ENCODE measurements at regions not wholly inside any gene's neighbourhood (a gene's known extent, or its start where the extent isn't known, plus 50 kb on each side); places are given as distances from the start of the nearest gene placed in this dataset.

DNA sequence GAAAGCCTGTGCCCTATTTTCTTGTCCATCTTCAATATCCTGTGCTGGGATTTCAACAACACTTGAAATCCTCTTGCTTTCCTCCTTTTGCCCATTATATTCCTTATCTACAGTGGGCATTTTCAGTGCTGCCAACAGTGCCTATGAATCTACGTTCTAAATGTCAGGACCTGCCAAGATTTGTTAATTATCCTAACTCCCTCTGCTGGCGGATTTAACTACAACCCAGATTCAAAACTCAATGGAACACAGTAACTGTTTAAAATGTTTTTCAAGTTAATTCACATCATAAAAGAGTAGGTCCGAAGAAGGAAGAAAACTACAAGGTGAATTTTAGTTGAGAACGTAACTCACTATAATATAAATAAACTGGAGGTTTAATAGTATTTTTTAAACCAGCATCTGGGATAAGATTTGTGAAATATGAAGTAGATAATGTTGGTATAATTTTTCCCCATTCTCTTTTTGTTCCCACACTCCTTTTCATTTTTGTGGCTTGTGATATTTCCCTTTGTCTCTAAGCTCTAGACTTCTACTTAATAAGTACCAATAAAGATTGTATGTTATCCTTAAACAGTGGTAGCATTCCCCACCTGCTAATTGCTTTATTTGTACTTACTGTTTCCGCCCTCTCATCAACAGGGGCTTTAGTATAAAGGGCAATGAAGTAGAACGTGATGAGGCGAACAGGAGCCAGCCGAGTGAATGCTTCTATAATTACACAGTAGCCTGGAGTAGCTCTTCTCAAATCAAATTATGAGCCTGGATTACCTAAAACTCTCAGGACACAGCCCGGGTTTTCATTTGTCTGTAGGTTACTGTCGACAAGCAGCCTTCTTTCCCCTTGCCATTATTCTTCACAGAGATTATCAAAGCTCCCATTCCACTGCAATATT lies 302.5 kb upstream of the ATP11B start:
- Histone ChIP-seq H3K27me3 (replicated peaks) (no peaks in the 10 kb centered on the region), H3K4me3 (ENCODE audit: low read depth, low read length) (no peak overlapping the region), H3K36me3 (replicated peaks) (no peaks in the 10 kb centered on the region), H3K27ac (no peak overlapping the region)
- DNase-seq = no peak
- in situ Hi-C loops (cut with HindIII; ENCODE audit: low pct_ligation_motif_present, low sequenced_read_pairs) = no loop called here
- TF ChIP-seq, protein P1, sequence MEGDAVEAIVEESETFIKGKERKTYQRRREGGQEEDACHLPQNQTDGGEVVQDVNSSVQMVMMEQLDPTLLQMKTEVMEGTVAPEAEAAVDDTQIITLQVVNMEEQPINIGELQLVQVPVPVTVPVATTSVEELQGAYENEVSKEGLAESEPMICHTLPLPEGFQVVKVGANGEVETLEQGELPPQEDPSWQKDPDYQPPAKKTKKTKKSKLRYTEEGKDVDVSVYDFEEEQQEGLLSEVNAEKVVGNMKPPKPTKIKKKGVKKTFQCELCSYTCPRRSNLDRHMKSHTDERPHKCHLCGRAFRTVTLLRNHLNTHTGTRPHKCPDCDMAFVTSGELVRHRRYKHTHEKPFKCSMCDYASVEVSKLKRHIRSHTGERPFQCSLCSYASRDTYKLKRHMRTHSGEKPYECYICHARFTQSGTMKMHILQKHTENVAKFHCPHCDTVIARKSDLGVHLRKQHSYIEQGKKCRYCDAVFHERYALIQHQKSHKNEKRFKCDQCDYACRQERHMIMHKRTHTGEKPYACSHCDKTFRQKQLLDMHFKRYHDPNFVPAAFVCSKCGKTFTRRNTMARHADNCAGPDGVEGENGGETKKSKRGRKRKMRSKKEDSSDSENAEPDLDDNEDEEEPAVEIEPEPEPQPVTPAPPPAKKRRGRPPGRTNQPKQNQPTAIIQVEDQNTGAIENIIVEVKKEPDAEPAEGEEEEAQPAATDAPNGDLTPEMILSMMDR (IDR thresholded peaks at IDR 0.05; ENCODE audit: low read depth, low read length, missing control alignments) = peak; percentile 44

- H3K4me3 ChIP-seq (ENCODE audit: low read depth, low read length) = no peak overlapping the region
- TF ChIP-seq, protein P1 (IDR thresholded peaks at IDR 0.05; ENCODE audit: low read depth, low read length, missing control alignments) = no peak
- in situ Hi-C loops (cut with HindIII; ENCODE audit: low pct_ligation_motif_present, low sequenced_read_pairs) = no loop called here
- no peaks in the 10 kb centered on the region for H3K27me3 ChIP-seq (replicated peaks)
- DNase-seq = no peak
- no peaks in the 10 kb centered on the region for H3K36me3 ChIP-seq (replicated peaks)
- H3K27ac ChIP-seq = no peak overlapping the region
These were observed 301.7 kb upstream of the ATP11B start for GRCh38 chr3:182491577-182491976.

DNA sequence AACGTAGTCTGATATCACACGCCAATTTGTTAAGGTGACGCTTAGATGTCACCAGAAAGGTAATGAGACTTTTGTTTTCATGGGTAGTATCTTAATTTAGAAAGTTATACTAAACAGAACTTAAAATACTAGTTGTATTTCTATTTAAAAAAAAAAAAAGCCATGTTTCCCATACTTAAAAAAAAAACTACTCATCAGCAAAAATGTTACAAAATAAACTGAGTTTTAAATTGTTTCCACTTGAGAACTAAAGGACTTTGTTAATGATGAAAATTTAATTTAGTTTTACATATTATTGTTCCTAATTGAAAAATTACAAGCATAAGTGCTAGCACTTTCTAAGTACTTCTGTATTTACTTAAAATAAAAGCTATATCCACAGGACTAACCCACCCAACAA lies 300.8 kb upstream of the ATP11B start:
- Histone ChIP-seq H3K27ac (no peak overlapping the region), H3K27me3 (replicated peaks) (no peaks in the 10 kb centered on the region), H3K36me3 (replicated peaks) (no peaks in the 10 kb centered on the region), H3K4me3 (ENCODE audit: low read depth, low read length) (no peak overlapping the region)
- in situ Hi-C loops (cut with HindIII; ENCODE audit: low pct_ligation_motif_present, low sequenced_read_pairs) = no loop called here
- TF ChIP-seq, protein P1 (IDR thresholded peaks at IDR 0.05; ENCODE audit: low read depth, low read length, missing control alignments) = no peak
- DNase-seq = no peak

- Histone ChIP-seq H3K36me3 (replicated peaks) (no peaks in the 10 kb centered on the region), H3K4me3 (ENCODE audit: low read depth, low read length) (no peak overlapping the region), H3K27me3 (replicated peaks) (no peaks in the 10 kb centered on the region), H3K27ac (no peak overlapping the region)
- TF ChIP-seq, protein P1 (IDR thresholded peaks at IDR 0.05; ENCODE audit: low read depth, low read length, missing control alignments) = no peak
- DNase-seq = no peak
- in situ Hi-C loops (cut with HindIII; ENCODE audit: low pct_ligation_motif_present, low sequenced_read_pairs) = no loop called here
These were observed 293.0 kb upstream of the ATP11B start for GRCh38 chr3:182500289-182500688.

DNA sequence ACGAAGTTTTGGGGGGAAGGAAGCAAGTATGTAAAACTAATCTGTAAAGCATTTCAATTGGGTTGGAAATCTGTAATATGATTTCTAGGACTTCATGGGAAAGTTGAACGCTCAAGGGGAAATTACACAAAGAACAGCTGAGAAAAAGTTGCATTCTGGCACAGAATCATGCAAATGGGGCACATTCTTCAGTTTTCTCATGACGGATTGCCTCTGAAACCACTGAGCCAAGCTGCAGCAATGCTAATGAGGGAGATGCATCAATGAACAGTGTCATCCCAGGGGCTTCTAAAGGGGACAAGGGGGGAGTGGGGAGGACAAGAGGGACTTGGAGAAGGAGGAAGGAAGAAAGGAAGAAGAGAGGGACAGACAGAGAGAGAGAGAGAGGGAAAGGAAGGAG lies 291.4 kb upstream of the ATP11B start:
- DNase-seq = no peak
- no peak overlapping the region for H3K27ac ChIP-seq
- in situ Hi-C loops (cut with HindIII; ENCODE audit: low pct_ligation_motif_present, low sequenced_read_pairs) = no loop called here

More for the DNA sequence above, 291.4 kb upstream of the ATP11B start:
- TF ChIP-seq, protein P1 (IDR thresholded peaks at IDR 0.05; ENCODE audit: low read depth, low read length, missing control alignments) = no peak
- Histone ChIP-seq H3K4me3 (ENCODE audit: low read depth, low read length) (no peak overlapping the region), H3K27me3 (replicated peaks) (no peaks in the 10 kb centered on the region), H3K36me3 (replicated peaks) (no peaks in the 10 kb centered on the region)
